ENCODE measurements at regions not wholly inside any gene's neighbourhood (a gene's known extent, or its start where the extent isn't known, plus 50 kb on each side); places are given as distances from the start of the nearest gene placed in this dataset.
"Not testable (repeated sequence)": the region's sequence is repeated elsewhere in the genome, so short reads cannot be mapped to it uniquely, and the experiment has no call there.

DNA sequence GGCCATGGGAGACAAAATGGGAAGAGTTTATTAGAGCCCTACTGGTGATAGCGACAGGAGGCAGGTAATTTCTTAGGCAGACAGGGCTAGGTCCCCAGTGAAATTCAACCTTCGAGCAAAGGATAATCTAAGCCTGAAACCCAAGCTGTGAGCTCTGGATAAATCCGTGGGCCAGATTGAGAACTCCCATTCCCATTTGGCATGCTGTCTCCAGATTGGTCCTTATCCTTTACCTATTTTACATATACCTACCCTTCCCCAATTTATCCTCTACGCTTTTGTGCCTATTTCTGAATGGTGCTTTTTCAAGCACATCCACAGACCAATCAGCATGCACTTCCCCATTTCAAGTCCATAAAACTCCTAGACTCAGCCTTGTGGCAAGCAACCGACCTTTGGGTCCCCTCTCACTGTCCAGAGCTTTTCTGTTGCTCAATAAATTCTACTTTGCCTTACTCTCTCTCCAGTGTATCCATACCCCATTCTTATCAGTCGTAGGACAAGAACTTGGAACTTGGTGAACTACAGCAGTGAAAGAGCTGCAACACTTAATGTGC, 268.0 kb downstream of the MYCN start:
- DNase-seq: no peak

DNA sequence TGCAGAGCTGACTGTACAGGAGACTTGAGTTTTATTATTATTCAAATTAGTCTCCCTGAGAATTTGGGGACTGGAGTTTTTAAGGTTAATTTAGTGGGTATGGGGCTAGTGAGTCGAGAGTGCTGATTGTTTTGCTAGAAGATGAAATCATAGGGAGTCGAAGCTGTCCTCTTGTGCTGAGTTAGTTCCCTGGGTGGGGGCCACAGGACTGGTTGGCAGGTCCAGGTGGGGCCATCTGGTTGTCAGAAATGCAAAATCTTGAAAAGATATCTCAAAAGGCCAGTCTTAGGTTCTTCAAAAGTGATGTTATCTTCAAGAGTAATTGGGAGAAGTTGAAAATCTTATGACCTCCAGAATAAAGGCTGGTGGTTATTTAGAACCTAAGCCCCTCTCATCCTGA, 267.3 kb downstream of the MYCN start:
- DNase-seq: no peak

DNA sequence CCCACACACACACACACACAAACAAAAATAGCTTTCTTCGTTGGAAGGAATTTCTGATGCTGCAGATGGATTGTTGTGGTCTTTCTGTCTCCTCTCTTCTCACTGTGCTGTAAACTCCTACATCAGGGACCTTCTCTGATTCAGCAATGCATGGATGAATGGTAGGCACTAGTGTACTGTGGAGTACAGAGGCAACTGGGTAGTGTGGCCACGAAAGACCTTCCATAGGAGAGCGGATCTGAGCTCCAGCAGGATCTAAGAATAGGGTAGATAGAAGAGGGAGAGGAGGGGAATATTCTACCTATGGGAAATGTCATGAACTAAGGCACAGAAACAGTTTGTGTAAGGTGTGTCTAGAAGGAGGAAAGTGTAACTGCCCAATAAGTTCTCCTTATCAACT, 266.8 kb downstream of the MYCN start:
- no peak for DNase-seq

DNA sequence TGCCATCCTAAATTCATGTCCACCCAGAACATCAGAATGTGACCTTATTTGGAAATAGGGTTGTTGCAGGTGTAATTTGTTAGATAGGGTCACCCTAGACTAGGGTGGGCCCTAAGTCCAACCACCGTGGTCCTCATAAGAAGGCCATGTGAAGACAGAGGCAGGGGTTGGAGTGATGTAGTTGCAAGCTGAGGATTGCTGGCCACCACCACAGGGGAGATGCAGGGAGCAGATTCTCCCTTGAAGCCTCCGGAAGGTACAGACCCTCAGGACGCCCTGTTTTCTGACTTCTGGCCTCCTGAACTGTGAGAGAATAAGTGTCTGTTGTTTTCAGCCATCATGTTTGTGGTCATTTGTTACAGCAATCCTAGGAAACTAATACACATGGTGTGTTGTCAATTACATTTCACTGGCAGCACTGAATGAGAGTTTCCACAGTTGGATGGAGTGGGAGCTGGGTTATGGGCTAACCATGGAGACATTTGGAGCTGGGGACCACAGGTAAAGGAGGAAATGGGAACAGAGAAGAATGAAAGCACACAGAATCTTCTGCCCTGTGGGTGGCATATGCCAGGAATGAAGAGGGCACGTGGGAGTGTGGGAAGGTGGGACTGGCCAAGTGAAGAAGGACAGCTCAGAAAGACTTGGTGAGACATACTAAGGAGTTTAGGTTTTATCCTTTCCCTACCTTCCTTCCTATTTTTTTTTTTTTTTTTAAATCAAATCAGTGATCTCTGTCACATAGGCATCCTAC, 266.0 kb downstream of the MYCN start:
- DNase-seq: no peak

DNA sequence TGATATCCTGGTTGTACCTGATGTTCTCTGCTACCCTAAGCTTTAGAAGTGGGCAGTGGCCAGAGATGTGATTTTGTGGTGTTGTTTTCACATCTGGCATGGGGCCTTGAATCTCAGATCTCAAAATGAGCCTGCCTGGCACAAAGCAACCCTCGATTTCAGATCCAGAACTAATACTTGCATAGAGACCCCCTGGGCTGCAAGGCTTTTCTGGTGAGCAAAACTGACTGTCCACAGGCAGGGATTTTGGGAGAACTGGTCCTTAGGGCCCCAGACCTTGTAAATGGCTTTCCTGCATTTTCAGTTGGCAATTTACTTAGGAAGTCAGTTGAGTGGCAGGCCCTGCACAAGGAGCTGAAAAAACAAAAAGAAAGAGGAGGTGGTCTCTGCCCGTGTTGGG, 265.3 kb downstream of the MYCN start:
- no peak for DNase-seq

DNA sequence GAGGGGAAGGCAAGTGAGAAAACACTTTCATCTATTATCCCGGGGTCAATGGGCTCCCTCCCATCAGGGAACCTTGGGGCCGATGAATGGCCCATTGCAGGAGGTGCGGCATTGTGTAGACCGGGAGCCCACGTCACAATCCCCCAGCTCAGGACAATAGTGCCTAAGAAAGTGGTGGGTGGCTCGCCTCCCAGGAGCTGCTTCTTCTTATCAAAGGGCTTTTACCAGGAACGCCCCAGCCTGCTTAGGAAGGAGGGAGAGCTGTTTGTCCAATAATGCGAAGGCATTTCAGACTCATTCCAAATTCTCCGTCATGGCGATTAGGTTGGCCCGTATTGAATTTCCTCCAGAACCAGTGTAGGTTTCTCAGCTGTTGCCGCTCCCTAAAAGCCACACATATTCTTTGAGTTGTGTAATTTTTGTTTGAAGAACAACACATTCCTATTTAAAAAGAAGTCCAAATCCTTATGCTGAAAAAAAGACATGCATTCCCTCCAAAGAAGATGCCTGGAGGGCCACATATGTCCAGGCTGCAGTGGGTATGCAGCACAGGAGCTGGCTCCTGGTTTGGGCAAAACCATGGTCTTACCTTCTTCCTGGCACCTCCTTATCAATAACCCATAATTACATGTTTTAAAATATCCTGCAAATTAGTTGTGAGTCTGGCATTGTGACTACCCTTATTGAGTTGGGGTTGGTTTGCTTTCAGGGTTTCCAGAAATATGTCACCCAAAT, 264.7 kb downstream of the MYCN start:
- no peak for DNase-seq

DNA sequence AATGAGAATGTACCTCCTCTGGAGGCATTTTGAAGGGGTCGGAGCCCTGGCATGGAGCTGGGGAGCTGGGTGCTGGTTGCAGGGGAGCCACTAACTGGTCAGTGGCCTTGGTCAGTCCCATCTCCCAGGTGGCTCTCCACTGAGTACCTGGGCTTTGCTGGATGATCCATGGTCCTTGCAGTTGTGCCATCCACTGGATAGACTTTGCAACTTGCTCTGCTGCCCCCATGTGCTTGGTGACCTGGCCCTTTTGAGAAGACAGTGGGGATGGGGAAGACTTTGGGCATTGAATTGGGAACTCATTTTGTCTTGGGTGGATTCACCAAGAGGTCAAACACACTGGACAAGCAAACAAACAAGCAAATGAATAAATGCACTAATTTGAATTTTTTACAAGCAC, 263.9 kb downstream of the MYCN start:
- no peak for DNase-seq

DNA sequence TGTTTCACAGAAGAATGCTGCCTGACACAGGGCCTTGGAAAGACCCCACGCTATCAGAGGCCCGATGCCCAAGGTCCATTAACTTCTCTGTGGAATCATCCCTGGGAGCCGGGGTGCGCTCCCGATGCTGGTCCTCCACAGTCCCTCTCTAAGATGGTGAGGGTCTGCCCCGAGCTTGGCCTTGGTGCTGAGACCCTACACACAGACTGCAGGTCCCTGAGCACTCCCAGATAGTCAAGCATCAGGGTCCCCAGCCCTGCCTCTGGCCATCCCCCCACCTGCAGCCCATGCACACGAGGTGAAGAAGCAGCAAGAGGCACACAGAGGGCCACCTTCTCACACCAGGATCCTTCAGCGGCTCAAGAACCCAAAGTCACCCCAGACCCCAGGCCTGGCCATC, 263.3 kb downstream of the MYCN start:
- no peak for DNase-seq

DNA sequence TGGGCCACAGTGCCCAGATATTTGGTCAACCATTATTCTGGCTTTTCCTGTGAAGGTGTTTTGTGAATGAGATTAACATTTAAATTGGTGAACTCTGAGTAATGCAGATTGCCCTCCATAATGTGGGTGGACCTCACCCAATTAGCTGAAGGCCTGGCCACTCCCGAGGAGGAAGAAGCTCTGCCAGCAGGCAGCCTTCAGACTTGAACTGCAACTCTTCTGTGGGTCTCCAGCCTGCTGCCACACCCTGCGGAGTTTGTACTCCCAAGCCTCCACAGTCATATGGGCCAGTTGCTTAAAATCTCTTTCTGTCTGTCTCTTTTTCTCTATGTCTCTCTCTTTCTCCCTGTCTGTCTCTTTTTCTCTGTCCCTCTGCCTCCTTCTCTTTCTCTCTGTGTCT, 262.7 kb downstream of the MYCN start:
- DNase-seq: no peak

DNA sequence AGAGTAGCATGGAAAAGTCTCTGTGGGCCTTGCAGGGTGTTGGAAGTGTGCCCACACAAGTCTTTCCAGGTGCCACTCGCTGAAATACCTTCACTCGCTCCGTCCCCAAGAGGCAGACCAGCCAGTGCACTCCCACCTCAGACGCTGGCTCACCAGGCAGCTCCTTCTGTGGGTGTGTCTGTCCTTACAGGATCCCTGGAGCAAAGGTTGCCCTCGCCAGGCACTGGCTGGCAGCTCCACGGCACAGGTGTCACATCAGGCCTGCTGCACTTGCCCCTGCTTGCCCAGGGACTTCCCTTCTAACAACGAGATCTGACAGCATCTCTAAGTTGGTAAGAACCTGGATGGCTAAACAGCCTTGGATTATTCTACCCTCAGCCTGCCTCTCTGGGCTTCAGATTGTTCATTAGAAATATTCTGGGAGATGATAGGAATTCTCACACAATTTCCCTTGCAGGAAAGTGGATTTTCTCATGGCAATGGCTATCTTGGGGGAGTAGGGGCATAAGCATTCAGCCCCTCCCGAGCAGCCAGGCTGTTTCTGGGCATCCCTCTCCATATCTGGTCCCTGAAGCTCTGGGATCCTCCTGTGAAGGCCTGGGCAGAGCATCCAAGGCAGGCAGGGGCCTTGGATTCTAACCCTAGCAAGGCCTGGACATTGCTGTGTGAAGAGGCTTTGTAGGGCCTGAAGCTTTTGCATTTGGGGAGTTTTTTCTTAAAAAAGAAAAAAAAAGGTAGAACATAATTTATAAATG, 262.1 kb downstream of the MYCN start:
- DNase-seq: no peak

DNA sequence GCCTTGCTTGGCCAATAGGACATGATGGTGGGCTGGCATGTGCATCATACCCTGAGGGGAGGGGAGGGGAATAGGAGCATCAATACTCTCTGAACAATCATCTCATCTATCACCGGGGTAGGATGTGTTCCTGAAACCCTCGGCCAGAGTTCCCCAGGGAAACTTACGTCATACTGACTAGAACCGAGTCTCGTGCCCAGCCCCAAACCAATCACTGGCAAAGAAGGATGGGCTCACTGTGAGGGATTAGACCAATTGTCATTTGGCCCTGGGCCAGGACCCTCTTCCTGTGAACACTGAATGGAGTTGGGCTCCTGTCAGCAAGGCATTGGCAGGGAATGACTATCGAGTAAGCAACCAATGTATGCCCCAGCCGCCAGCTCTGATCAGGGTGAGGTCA, 261.5 kb downstream of the MYCN start:
- no peak for DNase-seq

DNA sequence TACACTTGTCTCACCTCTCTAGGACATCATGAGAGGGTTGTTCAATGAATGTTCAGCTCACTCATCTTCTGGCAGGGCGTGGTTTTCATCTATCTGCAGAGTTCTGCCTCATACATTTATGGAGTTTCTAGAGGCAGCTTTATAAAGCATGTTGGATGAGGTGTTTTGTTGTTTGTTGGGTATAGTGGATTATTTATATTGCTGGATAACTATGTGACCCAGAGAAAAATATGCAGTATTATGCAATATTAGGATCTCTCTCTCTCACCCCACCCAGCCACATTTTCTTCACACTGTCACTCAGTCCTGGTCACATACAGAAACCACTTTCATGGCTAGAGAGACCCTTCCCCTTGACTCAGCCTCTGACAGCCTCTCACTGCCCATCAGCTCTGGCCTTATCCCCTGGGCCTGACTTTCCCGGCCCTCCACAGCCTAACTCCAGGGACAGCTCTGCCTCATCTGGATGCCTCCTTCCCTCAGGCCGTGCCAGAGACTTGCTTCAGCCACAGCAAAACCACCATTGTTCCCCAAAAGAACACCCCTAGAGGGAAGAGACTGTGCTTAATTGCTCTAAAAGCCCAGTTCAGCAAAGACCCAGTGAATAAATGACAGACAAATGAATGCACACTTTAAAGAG, 260.3 kb downstream of the MYCN start:
- no peak for DNase-seq

DNA sequence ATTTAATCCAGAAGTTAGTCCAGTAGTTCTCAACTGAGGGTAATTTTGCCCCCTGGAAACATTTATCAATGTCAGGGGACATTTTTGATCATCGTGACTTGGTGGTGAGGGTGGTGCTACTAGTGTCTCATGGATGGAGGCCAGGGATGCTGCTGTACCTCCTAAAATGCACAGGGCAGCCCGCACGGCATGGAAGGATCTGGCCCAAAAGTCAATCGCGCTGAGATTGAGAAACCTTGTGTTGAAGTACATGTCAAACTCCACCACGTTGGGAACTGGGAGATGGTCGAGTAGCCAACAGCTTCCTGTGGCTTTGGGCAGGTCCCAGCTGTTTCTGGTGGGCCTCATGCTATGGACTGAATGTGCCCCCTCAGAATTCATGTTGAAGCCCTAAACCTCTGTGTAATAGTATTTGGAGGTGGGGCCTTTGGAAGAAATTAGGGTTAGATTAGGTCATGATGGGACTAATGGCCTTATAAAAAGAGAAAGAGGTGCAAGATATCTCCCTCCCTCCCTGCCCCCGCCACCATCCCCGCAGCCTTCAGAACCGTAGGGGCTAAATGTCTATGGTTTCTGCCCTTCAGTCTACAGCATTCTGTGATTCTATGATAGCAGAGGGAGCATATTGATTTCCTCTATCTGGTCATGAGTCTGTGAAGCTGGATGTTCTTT, 259.7 kb downstream of the MYCN start:
- no peak for DNase-seq

DNA sequence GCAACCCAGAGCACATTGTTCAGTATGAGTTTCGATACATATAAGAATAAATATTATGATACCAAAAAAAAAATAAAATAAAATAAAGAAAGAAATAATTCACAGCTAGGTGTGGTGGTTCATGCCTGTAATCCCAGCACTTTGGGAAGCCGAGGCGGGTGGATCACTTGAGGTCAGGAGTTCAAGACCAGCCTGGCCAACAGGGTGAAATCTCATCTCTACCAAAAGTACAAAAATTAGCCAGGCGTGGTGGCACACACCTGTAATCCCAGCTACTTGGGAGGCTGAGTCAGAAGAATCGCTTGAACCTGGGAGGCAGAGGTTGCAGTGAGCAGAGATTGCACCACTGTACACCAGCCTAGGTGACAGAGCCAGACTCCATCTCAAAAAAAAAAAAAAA, 258.9 kb downstream of the MYCN start:
- DNase-seq: not testable (repeated sequence)

DNA sequence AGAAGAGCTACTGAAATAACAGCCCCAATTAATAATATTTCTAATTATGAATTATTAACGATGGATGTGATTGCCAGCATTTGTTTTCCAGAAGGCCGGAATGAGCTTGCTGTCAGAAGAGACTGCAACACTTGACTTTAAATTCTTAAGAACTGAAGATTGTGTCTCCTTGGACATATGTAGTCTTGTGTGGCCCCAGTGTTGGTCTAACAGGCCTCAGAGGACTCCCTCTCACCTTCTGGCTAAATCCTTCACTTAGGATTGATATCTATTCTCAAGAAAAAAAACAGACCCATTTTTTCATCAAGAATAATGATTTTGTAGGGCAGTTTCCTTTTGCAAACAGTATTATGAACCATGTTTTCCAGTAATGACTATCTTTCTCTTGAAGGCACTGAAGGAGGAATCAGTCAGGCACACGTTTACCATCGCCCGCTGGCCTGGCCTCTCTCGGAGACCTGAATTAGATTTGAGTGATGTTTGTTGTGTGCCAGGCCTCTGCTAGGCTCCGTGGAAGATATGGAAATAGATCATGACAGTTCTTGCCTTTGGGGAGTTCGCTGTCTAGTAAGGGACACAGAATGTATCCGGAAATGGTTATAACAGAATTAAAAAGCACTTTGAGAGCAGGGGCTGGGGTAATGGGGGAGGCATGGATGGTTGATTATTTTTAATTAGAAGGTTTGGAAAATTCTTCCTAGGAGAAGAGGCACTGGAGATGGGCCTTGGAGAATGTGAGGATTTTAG, 258.0 kb downstream of the MYCN start:
- no peak for DNase-seq

DNA sequence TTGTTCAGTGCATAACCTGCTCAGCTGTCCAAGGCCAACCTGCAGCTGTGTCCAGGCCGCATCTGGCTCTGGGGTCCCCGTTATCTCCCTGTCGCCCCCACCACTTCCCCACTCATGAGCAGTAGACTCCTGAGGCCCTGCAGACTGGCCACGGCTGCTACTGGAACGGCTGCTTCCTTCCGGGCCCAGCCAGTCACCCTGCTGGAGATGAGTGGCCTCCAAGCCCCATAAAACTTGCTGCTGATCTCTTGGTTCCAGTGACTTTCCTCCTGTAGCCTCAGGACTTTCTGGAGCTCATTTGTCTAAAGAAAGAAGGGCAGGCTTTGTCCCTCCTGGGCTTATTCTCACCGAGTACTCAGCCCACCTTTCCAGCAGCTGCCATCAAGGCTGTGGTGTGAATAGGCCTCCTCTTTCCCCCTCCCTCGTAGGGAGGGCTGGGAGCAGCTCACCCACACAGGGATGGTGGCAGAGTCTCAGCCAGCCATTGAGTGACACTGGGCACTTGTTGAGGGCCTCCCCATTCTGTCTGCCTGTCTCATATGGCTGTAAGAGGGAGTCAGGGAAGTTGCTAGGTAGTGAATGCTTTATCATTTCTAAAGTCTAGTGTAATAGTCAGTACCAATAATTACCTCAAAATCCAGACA, 257.3 kb downstream of the MYCN start:
- no peak for DNase-seq

DNA sequence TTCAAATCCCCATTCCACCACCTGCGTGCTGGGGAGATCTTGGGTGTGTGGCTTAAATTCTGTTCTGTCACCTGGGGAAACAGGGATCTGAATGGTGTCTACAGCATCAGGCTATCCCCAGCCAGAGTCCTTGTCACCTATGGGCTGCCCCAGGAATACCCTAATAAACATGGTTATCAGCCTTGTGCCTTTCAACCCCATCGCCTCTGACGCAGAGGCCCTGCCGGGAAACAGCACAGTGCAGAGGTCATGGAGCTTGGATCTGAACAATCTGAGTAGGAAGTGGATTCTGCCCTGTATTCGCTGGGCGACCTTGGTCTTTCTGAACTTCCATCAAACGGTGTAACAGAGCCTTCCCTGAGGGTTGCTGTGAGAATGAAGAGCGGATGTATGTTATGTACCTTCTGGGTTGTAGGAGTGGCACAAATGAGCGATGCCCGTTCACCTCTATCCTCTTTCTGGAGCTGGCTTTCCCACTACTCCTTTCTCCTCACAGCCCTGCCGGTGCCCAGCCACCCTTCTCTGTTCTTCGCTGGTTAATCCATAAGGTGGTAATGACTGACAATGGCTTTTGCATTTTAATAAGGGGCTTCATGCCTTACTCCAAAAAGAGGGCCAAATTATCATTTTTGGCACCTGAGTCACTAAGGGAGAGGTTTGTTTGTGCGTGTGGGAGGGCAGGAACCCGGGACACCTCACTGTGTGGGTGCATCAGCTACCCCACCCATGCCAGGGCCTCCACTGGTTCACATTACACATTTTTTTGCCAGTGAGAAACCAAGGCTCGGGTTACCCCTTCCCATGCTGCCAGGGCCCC, 256.5 kb downstream of the MYCN start:
- no peak for DNase-seq

DNA sequence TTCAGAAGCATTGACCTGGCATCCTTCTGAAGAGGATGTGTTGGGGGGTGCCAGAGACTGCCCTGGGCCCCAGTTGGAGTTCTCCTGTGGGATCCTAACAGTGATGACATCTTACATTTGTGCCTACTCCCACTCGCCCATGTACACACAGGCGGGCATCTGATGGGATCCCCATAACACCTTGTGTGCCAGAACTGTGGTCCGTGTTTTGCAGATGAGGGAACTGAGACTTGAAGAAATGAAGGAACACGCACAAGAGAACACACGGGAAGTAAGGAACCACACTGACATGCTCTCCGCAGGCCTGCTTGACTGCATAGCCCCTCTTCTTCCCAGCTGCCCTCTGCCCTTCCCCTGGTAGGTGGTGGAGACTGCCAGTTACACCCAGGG, 255.3 kb downstream of the MYCN start:
- no peak for DNase-seq

DNA sequence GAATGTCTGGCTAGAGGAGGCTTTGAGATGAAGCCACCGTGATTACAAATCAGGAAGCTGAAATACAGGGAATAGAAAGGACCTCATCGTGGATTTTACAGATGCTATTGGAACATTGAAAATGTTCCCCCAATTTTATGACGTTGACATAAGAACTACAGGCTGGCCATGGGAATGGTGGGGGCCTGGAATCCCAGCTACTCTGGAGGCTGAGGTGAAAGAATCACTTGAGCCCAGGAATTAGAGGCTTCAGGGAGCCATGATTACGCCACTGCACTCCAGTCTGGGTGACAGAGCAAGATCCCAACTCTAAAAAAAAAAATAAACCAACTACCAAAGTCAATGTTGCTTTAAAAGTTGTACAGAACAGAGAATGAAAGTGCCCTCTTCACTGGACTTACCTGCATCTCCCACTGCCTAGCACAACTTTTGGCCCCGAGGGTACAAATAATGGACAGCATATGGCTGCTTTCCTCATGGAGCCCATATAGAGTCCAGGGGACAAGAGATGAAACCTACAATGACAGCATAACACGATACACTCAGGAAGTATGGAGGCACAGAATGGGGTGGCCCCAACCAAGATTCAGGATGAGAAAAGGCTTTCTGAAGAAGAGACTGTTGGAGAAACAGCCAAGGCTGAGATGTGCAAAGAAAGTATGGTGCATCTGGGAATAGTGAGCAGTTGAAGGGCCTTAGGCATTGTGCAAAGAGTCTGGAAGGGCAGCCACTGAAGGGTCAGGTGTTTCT, 254.8 kb downstream of the MYCN start:
- no peak for DNase-seq

DNA sequence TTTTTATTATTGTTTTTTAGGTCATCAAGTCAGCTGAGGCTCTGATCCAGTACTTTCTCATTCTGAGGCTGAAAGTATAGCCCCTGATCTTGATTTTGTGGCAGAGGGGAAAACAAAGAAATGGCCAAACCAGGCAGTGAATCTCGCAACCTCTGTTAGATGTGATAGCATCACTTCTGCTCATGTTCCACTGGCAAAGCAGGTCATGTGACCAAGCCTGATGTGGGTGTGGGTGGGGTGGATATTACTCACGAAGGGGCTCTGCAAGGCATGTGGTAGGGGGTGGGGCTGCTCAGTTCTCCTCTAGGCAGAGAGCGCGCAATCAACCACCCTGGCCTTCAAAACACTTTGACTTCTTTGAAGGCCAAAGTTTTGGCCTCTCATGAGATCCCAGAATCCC, 254.2 kb downstream of the MYCN start:
- no peak for DNase-seq

Data from NK-92 treated with Interleukin-12 subunit alpha and Interleukin-12 subunit beta, amount 100 ng/mL, for 24 hours (cell line).